PC-3 (cell line): ENCODE measurements at regions not wholly inside any gene's neighbourhood (a gene's known extent, or its start where the extent isn't known, plus 50 kb on each side); places are given as distances from the start of the nearest gene placed in this dataset.

Experiments used
- ATAC-seq: fragments of 200-7000 bp; cut with Tn5 transposase; 2 replicates; pipeline ENCODE4 v1.9.1; 2020; ENCODE audit warnings: mild to moderate bottlenecking, moderate library complexity
- BruUV-seq: library from RNA; stranded (reverse); fragments of 400-500 nt; replicated peaks from 2 replicates; lab custom pipeline; 2021; lab: Mats Ljungman, UMichigan
- CTCF ChIA-PET: fragments of 300-600 bp; sonication (Branson Sonifier 250); formaldehyde crosslinking; loops from one replicate; lab custom pipeline; 2022; ENCODE audit warnings: antibody characterized with exemption; lab: Charles Lee
- POLR2A ChIA-PET: fragments of 300-600 bp; sonication (Branson Sonifier 250); formaldehyde crosslinking; loops from one replicate; lab custom pipeline; 2022; ENCODE audit warnings: antibody characterized with exemption; ENCODE audit not compliant: unreplicated experiment; lab: Charles Lee
- DNase-seq: peaks from one replicate; pipeline ENCODE4 v3.0.0-alpha.2; 2015
- H2AFZ ChIP-seq: fragments of 300-600 bp; sonication (generic); 2 replicates; pipeline ENCODE4 v1.6.0; 2016; ENCODE audit warnings: antibody characterized with exemption, low read length
- H3F3A ChIP-seq: fragments of 300-600 bp; sonication (generic); one replicate; pipeline ENCODE4 v1.6.0; 2017; ENCODE audit warnings: antibody characterized with exemption, low read length, control low read depth, mild to moderate bottlenecking; ENCODE audit not compliant: unreplicated experiment
- H3K27ac ChIP-seq: fragments of 300-600 bp; sonication (generic); 2 replicates; pipeline ENCODE4 v1.5.1; 2016; ENCODE audit warnings: mild to moderate bottlenecking, low read length
- H3K27me3 ChIP-seq: fragments of 300-600 bp; sonication (generic); 2 replicates; pipeline ENCODE4 v1.6.1; 2016; ENCODE audit warnings: low read length, mixed read lengths
- H3K36me3 ChIP-seq: fragments of 300-600 bp; sonication (generic); 2 replicates; pipeline ENCODE4 v1.6.1; 2016; ENCODE audit warnings: low read depth, mixed run types, low read length, mixed read lengths
- H3K4me1 ChIP-seq: fragments of 300-600 bp; sonication (generic); 2 replicates; pipeline ENCODE4 v1.5.1; 2016; ENCODE audit warnings: low read length; ENCODE audit not compliant: insufficient read depth
- H3K4me2 ChIP-seq: fragments of 300-600 bp; sonication (generic); 2 replicates; pipeline ENCODE4 v1.6.0; 2016; ENCODE audit warnings: low read length
- H3K4me3 ChIP-seq: fragments of 300-600 bp; sonication (generic); 2 replicates; pipeline ENCODE4 v1.5.1; 2016; ENCODE audit warnings: mild to moderate bottlenecking, low read length, mixed read lengths
- H3K79me2 ChIP-seq: fragments of 300-600 bp; sonication (generic); 2 replicates; pipeline ENCODE4 v1.6.1; 2017; ENCODE audit warnings: low read length, mixed read lengths
- H3K9ac ChIP-seq: fragments of 300-600 bp; sonication (generic); 2 replicates; pipeline ENCODE4 v1.6.0; 2016; ENCODE audit warnings: mild to moderate bottlenecking, low read length
- H3K9me2 ChIP-seq: fragments of 300-600 bp; sonication (generic); replicated peaks from 2 replicates; pipeline ENCODE4 v1.6.1; 2016; ENCODE audit warnings: mixed run types, low read length, mixed read lengths
- H3K9me3 ChIP-seq: fragments of 300-600 bp; sonication (generic); 2 replicates; pipeline ENCODE4 v1.6.1; 2016; ENCODE audit warnings: low read length, mixed read lengths
- H4K20me1 ChIP-seq: fragments of 300-600 bp; sonication (generic); 2 replicates; pipeline ENCODE4 v1.6.1; 2016; ENCODE audit warnings: low read length, mixed read lengths
- EZH2 ChIP-seq: fragments of 300-600 bp; sonication (generic); IDR thresholded peaks from one replicate; pipeline ENCODE4 v1.6.1; 2017; ENCODE audit warnings: antibody characterized with exemption, mild to moderate bottlenecking, low read length; ENCODE audit not compliant: unreplicated experiment
- EZH2phosphoT487 ChIP-seq: fragments of 300-600 bp; sonication (generic); IDR thresholded peaks from 2 replicates; pipeline ENCODE4 v1.6.1; 2018; ENCODE audit warnings: mild to moderate bottlenecking, antibody characterized with exemption, low read length, borderline replicate concordance
- intact Hi-C: fragments of 100-400 bp; cut with micrococcal nuclease; formaldehyde crosslinking; loops from 2 replicates; pipeline ENCODE4 v1.9.0; 2023
- TF ChIP-seq, protein P1 (sequence below): fragments of 300-600 bp; sonication (generic); conservative IDR thresholded peaks from 2 replicates; pipeline ENCODE4 v1.5.1; 2017; ENCODE audit warnings: antibody characterized with exemption, low read depth, mild to moderate bottlenecking, low read length

DNA sequence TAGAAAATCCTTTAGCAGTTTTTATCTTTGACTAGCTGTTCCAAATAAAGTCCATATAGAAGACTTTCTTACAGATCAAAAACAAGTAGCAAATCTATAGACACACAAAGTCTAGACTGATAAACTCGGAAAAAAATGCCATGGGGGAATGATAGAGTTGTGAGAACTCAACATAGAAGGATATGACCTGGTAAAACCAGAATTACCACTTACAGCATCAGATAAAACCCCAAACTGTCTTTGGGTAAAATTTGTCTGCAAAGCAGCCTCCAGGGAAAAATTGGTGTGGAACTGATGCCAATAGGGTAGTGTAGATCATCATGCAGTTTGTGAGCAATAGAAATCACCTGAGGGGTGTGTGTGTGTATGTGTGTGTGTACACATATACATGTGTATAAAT lies 579.1 kb downstream of the SPOCK3 start:
- Histone ChIP-seq H3K27me3 (no peaks in the 10 kb centered on the region), H3K4me1 (no peaks in the 10 kb centered on the region), H3K4me2 (no peak overlapping the region), H3K9ac (no peak overlapping the region), H3K79me2 (no peaks in the 10 kb centered on the region), H2AFZ (no peak overlapping the region), H4K20me1 (no peaks in the 10 kb centered on the region), H3K9me3 (no peaks in the 10 kb centered on the region), H3K9me2 (no peaks in the 10 kb centered on the region), H3F3A (no peaks in the 10 kb centered on the region), H3K4me3 (no peak overlapping the region), H3K36me3 (no peaks in the 10 kb centered on the region), H3K27ac (no peak overlapping the region)
- peak; percentile 19 for DNase-seq
- ChIA-PET CTCF (no interaction called here), POLR2A (no interaction called here)
- intact Hi-C loops: no loop called here
- no TSS peak for BruUV-seq
- TF ChIP-seq EZH2phosphoT487: no peak
- no peak for TF ChIP-seq EZH2
- TF ChIP-seq, protein P1, sequence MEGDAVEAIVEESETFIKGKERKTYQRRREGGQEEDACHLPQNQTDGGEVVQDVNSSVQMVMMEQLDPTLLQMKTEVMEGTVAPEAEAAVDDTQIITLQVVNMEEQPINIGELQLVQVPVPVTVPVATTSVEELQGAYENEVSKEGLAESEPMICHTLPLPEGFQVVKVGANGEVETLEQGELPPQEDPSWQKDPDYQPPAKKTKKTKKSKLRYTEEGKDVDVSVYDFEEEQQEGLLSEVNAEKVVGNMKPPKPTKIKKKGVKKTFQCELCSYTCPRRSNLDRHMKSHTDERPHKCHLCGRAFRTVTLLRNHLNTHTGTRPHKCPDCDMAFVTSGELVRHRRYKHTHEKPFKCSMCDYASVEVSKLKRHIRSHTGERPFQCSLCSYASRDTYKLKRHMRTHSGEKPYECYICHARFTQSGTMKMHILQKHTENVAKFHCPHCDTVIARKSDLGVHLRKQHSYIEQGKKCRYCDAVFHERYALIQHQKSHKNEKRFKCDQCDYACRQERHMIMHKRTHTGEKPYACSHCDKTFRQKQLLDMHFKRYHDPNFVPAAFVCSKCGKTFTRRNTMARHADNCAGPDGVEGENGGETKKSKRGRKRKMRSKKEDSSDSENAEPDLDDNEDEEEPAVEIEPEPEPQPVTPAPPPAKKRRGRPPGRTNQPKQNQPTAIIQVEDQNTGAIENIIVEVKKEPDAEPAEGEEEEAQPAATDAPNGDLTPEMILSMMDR: no peak
- no peak for ATAC-seq

DNA sequence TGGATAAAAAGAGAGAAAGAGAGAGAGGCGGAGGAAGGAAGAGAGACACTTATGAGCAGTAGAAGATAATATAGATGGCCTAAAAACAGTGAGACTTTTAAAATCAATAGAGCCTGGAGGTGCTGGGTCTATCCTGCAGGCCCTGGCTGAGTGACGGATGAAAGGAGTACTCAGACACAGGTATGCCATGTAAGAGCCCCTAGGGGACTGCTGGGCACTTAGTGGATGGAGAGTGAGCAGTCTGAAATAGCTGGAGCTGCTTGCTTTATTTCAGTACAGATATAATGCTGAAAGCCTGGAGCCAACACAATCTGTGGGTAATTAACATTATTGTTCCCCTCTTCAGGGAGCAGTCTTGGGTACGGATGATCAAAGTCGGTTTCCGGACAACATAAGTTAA lies 578.6 kb downstream of the SPOCK3 start:
- no peaks in the 10 kb centered on the region for H3K79me2 ChIP-seq
- no TSS peak for BruUV-seq
- no peak overlapping the region for H3K27ac ChIP-seq
- ChIA-PET CTCF (no interaction called here), POLR2A (no interaction called here)
- H3F3A ChIP-seq: no peaks in the 10 kb centered on the region
- no peak overlapping the region for H3K9ac ChIP-seq
- H3K9me3 ChIP-seq: no peaks in the 10 kb centered on the region
- no peak overlapping the region for H2AFZ ChIP-seq
- intact Hi-C loops: no loop called here
- H4K20me1 ChIP-seq: no peaks in the 10 kb centered on the region
- no peak for ATAC-seq
- no peaks in the 10 kb centered on the region for H3K4me1 ChIP-seq
- H3K36me3 ChIP-seq: no peaks in the 10 kb centered on the region
- no peaks in the 10 kb centered on the region for H3K9me2 ChIP-seq
- DNase-seq: no peak
- no peak overlapping the region for H3K4me3 ChIP-seq
- no peaks in the 10 kb centered on the region for H3K27me3 ChIP-seq
- TF ChIP-seq, protein P1: no peak
- TF ChIP-seq EZH2phosphoT487 (no peak), EZH2 (no peak)
- no peak overlapping the region for H3K4me2 ChIP-seq

DNA sequence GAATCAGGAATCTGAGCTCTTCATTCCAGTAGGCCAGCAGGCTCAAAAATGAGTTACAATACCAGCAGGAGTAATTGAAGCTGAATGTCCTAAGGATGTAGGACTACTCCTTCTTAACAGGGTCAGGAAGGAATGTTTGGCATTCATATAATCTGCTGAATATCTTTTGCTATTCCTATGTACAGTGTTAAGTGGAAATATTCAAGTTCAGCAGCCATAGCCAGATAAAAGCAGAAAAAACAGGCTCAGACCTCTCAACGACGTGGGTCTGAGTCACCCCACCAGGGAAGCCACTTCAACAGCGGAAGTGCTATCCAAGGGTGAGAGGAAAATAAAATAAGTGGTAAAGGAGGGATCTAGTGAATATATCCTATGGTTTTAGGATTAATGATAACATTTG lies 577.0 kb downstream of the SPOCK3 start:
- Histone ChIP-seq H3K79me2 (no peaks in the 10 kb centered on the region), H3F3A (no peaks in the 10 kb centered on the region), H4K20me1 (no peaks in the 10 kb centered on the region), H3K27ac (no peak overlapping the region), H3K4me2 (no peak overlapping the region), H3K4me3 (no peak overlapping the region), H3K27me3 (no peaks in the 10 kb centered on the region), H3K9me3 (no peaks in the 10 kb centered on the region), H3K4me1 (no peaks in the 10 kb centered on the region), H3K36me3 (no peaks in the 10 kb centered on the region), H2AFZ (no peak overlapping the region), H3K9me2 (no peaks in the 10 kb centered on the region), H3K9ac (no peak overlapping the region)
- DNase-seq (no peak), ATAC-seq (no peak)
- BruUV-seq: no TSS peak
- TF ChIP-seq, protein P1: no peak
- TF ChIP-seq EZH2phosphoT487 (no peak), EZH2 (no peak)
- intact Hi-C loops: no loop called here
- POLR2A ChIA-PET: no interaction called here
- CTCF ChIA-PET: no interaction called here
